ENCODE measurements at regions not wholly inside any gene's neighbourhood (a gene's known extent, or its start where the extent isn't known, plus 50 kb on each side); places are given as distances from the start of the nearest gene placed in this dataset.

DNA sequence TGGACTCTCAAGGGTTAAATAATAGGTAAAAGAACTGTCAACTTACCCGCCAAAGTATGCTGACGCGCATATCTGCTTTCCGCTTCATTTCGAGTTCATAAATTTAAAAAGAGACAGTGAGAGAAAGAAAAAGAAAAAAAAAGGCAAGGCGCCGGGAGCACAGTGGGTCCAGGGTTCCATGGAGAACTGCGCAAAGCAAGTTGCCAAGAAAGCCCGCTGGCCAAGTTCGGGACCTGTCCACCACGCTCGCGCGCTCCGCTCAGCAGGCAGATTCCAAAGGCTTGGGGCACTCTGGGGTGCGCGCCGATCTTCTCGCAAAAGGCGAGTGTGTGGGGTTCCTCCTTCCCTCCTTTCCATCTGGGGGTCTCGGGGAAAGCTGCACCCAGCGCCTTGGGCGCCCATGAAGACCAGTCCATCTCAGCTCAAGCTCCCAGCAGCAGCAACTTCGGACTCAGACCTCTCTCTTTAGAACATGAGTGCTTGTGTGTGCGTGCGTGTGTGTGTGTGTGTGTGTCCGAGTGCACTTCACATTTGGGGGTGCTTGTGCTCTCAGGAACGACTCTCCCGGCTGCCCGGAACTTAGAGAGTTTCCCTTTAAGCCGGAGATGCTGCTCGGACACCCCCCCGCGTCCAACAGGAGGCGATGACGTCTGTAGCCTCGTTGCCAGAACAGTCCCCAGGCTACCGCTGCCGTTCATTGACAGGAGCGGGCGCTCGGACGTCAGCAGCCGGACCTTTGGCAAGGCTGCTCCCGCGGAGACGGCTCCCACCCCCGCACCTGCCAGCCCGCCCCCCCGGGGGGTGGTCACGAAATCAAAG is 180.0 kb downstream of the TBXT start:
- TF ChIP-seq EZH2phosphoT487 (conservative IDR thresholded peaks at IDR 0.05; ENCODE audit: low read length) (no peak), CTCF (IDR thresholded peaks at IDR 0.05; ENCODE audit: insufficient read depth, low read length, poor library complexity, severe bottlenecking) (no peak)

All from SU-DHL-6 (cell line).